Progenitor cell of endocrine pancreas (in vitro differentiated cells): ENCODE measurements at regions not wholly inside any gene's neighbourhood (a gene's known extent, or its start where the extent isn't known, plus 50 kb on each side); places are given as distances from the start of the nearest gene placed in this dataset.

ENCODE experiments used
- DNase-seq: peaks from one replicate; pipeline ENCODE4 v3.0.0; 2021; ENCODE audit warnings: low spot score; ENCODE audit not compliant: unreplicated experiment
- H3K27ac Mint-ChIP-seq: 2 replicates; pipeline ENCODE4 v1.8.0; 2021; ENCODE audit warnings: mild to moderate bottlenecking, moderate library complexity, mixed read lengths
- H3K27me3 Mint-ChIP-seq: 2 replicates; pipeline ENCODE4 v1.8.0; 2021; ENCODE audit warnings: mixed read lengths
- H3K36me3 Mint-ChIP-seq: 2 replicates; pipeline ENCODE4 v1.8.0; 2022; ENCODE audit warnings: mixed read lengths; ENCODE audit not compliant: insufficient read depth
- H3K4me1 Mint-ChIP-seq: 2 replicates; pipeline ENCODE4 v1.8.0; 2021; ENCODE audit warnings: low read depth, mixed read lengths
- H3K4me3 Mint-ChIP-seq: 2 replicates; pipeline ENCODE4 v1.8.0; 2021; ENCODE audit warnings: low read depth, mild to moderate bottlenecking, moderate library complexity, mixed read lengths
- H3K9me3 Mint-ChIP-seq: 2 replicates; pipeline ENCODE4 v1.8.0; 2021; ENCODE audit warnings: low read depth, mixed read lengths
- TF ChIP-seq, protein P1 (sequence below): fragments of 200-600 bp; sonication (generic); IDR thresholded peaks from one replicate; pipeline ENCODE4 v1.5.0; 2021; ENCODE audit warnings: antibody characterized with exemption, mild to moderate bottlenecking; ENCODE audit not compliant: unreplicated experiment

DNA sequence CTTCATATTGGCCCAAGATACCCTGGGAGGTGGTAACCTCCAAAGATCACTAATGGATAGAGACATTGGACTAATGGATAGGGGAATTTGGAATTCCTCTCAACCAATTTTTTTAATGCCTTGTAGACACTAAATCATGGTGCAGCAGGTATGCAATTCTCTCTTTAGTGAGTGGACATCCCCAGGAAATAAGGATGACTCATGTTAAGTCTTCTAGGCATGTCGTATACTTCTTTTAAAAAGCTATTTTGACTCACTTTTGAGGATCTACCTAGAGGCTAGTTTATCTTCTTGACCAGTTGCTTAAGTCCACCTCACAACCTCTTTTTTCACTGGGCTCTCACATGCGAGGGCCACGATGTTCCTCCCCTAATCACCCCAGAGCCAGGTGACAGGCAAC, 211.6 kb upstream of the CDH12 start:
- no peak for DNase-seq
- H3K4me1 Mint-ChIP-seq, result no peaks in the 10 kb centered on the region
- no peaks in the 10 kb centered on the region for H3K9me3 Mint-ChIP-seq
- no peak overlapping the region for H3K27ac Mint-ChIP-seq
- H3K27me3 Mint-ChIP-seq, result no peaks in the 10 kb centered on the region
- TF ChIP-seq, protein P1, sequence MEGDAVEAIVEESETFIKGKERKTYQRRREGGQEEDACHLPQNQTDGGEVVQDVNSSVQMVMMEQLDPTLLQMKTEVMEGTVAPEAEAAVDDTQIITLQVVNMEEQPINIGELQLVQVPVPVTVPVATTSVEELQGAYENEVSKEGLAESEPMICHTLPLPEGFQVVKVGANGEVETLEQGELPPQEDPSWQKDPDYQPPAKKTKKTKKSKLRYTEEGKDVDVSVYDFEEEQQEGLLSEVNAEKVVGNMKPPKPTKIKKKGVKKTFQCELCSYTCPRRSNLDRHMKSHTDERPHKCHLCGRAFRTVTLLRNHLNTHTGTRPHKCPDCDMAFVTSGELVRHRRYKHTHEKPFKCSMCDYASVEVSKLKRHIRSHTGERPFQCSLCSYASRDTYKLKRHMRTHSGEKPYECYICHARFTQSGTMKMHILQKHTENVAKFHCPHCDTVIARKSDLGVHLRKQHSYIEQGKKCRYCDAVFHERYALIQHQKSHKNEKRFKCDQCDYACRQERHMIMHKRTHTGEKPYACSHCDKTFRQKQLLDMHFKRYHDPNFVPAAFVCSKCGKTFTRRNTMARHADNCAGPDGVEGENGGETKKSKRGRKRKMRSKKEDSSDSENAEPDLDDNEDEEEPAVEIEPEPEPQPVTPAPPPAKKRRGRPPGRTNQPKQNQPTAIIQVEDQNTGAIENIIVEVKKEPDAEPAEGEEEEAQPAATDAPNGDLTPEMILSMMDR, result no peak
- no peaks in the 10 kb centered on the region for H3K36me3 Mint-ChIP-seq
- no peak overlapping the region for H3K4me3 Mint-ChIP-seq

DNA sequence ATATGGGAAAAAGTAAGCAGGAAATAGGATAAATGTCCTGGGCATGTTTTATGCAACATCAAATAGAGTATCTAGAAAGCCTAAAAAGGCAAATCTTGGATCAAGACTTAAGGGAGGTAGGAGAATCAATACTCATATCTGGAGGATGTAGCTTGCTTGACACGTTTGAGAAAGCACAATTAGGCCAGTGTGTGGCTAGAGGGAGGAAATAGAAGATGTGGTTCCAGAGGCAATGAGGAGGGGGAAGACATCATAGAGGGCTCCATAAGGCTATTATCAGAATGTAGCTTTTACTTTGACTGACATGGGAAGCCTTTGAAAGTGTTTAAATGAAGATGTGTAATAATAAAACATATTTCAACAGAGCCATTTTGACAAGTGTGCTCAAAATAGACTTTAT, 200.7 kb upstream of the CDH12 start:
- Mint-ChIP-seq H3K27me3 (no peaks in the 10 kb centered on the region), H3K36me3 (no peaks in the 10 kb centered on the region), H3K4me3 (no peak overlapping the region), H3K9me3 (no peaks in the 10 kb centered on the region), H3K4me1 (no peaks in the 10 kb centered on the region), H3K27ac (no peak overlapping the region)
- DNase-seq, result no peak
- TF ChIP-seq, protein P1, result no peak

DNA sequence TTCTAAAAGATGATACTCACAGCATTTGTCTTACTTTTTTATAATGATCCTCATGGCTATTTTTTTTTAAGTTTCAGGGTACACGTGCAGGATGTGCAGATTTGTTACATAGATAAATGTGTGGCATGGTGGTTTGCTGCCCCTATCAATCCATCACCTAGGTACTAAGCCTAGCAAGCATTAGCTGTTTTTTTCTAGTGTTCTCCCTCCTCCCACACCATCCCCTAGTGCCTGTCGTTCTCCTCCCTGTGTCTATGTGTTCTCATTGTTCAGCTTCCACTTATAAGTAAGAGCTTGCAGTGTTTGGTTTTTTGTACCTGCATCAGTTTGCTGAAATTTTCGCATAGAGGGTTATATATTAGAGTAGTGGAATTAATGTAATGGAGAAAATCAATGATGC, 189.1 kb upstream of the CDH12 start:
- Mint-ChIP-seq H3K27ac (peak overlapping the region; percentile 83), H3K4me3 (no peak overlapping the region), H3K4me1 (peaks cover 4% of the 10 kb centered on the region), H3K9me3 (no peaks in the 10 kb centered on the region), H3K36me3 (no peaks in the 10 kb centered on the region), H3K27me3 (no peaks in the 10 kb centered on the region)
- no peak for DNase-seq
- TF ChIP-seq, protein P1, result no peak

DNA sequence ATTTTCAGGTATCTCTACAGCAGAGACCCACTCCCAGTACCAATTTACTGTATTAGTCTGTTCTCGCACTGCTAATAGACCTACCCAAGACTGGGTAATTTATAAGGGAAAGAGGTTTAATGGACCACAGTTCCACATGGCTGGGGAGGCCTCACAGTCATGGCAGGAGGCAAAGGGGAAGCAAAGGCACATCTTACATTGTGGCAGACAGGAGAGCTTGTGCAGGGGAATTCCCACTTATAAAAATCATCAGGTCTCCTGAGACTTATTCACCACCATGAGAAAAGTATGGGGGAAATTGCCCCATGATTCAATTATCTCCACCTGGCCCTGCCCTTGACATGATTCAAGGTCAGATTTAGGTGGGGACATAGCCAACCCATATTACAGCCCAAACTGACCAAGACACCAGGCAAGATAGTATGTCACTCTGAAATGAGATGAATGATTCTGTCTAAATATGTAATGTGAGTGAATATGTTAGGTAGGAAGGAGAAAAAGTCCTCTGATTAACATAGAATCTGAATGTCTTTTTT, 182.5 kb upstream of the CDH12 start:
- Mint-ChIP-seq H3K36me3 (no peaks in the 10 kb centered on the region), H3K9me3 (peaks cover 2% of the 10 kb centered on the region), H3K27me3 (no peaks in the 10 kb centered on the region), H3K4me3 (no peak overlapping the region), H3K27ac (no peak overlapping the region), H3K4me1 (no peaks in the 10 kb centered on the region)
- no peak for DNase-seq
- TF ChIP-seq, protein P1, result no peak

DNA sequence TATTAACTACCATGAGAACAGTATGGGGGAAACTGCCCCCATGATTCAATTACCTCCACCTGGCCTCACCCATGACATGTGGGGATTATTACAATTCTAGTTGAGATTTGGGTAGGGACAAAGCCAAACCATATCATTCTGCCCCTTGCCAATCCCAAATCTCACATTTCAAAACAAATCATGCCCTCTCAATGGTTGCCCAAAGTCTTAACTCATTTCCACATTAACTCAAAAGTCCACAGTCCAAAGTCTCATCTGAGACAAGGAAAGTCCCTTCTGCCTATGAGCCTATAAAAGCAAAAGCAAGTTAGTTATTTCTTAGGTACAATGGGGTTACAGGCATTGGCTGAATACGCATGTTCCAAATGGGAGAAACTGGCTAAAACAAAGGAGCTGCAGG, 180.7 kb upstream of the CDH12 start:
- H3K36me3 Mint-ChIP-seq, result no peaks in the 10 kb centered on the region
- no peak overlapping the region for H3K27ac Mint-ChIP-seq
- TF ChIP-seq, protein P1, result no peak
- no peaks in the 10 kb centered on the region for H3K4me1 Mint-ChIP-seq
- no peak for DNase-seq
- H3K4me3 Mint-ChIP-seq, result no peak overlapping the region
- no peaks in the 10 kb centered on the region for H3K27me3 Mint-ChIP-seq
- peaks cover 2% of the 10 kb centered on the region for H3K9me3 Mint-ChIP-seq
